ENCODE measurements at regions not wholly inside any gene's neighbourhood (a gene's known extent, or its start where the extent isn't known, plus 50 kb on each side); places are given as distances from the start of the nearest gene placed in this dataset.

DNA sequence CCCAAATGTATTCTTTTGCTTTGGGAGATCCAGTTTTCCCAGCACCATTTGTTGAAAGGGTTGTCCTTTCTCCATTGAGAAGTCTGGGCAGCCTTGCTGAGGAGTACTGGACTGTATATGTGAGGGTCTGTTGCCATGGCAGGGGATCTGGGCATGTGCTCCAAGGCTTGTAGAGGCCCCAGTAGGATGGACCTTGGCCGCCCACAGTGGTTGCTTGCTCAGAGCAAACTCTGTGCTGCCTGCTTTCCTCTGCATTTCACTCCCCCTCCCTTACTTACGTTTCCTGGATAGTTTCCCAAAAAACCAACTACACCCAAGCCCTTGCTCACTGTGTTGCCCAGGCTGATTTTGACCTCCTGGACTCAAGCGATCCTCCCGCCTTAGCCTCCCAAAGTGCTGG lies 97.2 kb upstream of the PRR23E start:
- TF ChIP-seq, protein P1, sequence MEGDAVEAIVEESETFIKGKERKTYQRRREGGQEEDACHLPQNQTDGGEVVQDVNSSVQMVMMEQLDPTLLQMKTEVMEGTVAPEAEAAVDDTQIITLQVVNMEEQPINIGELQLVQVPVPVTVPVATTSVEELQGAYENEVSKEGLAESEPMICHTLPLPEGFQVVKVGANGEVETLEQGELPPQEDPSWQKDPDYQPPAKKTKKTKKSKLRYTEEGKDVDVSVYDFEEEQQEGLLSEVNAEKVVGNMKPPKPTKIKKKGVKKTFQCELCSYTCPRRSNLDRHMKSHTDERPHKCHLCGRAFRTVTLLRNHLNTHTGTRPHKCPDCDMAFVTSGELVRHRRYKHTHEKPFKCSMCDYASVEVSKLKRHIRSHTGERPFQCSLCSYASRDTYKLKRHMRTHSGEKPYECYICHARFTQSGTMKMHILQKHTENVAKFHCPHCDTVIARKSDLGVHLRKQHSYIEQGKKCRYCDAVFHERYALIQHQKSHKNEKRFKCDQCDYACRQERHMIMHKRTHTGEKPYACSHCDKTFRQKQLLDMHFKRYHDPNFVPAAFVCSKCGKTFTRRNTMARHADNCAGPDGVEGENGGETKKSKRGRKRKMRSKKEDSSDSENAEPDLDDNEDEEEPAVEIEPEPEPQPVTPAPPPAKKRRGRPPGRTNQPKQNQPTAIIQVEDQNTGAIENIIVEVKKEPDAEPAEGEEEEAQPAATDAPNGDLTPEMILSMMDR (IDR thresholded peaks at IDR 0.05; ENCODE audit: unreplicated experiment): no peak
- H3K27me3 Mint-ChIP-seq (ENCODE audit: unreplicated experiment): peaks cover 69% of the 10 kb centered on the region
- H3K4me3 Mint-ChIP-seq (ENCODE audit: low read depth, unreplicated experiment): no peak overlapping the region
- H3K36me3 Mint-ChIP-seq (ENCODE audit: insufficient read depth, unreplicated experiment): no peaks in the 10 kb centered on the region
- intact Hi-C loops (cut with micrococcal nuclease; ENCODE audit: unreplicated experiment): no loop called here
- CTCF ChIA-PET: no interaction called here
- no peaks in the 10 kb centered on the region for H3K4me1 Mint-ChIP-seq (ENCODE audit: low read depth, unreplicated experiment)
- H3K27ac Mint-ChIP-seq (ENCODE audit: unreplicated experiment): no peak overlapping the region
- BruUV-seq (replicated peaks): no TSS peak
- DNase-seq: no peak
- peaks cover 4% of the 10 kb centered on the region for H3K9me3 Mint-ChIP-seq (ENCODE audit: low read depth, unreplicated experiment)

DNA sequence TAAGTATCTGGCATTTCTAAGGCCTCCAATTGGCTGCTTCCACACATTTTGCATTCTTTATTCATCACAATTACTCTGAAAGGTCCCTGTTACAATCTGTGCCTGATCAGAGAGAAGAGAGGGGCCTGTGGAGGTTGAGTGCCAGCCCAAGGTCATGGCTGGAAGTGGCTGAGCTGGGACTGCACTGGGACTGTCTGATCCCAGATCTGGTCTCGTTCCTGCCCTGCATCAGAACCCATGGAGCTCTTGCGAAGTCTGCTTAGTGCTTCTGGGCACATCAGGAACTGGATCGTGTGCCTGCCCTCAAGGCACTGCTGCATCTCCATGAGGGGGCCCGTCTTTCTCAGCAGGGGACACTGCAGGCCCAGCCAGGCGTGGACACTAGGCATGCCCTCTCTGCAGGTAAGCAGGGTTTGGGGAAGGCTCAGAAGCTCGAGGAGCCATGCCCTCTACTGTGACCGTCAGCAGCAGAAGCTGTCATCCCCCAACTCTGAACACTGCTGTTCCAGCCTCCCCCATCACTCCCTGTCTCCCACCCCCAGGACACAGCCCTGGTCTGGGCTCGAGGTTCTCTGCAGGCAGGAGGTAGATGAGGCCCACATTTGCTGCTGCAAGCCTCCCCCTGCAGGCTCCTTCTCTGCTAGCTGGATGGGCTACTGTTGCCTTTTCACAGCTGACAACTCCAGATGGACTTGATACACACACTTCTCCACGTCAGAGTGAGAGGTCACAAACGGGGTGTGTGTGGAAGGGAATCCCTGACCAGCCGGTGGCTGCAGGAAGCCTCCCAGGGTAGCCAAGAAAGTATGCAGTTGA lies 96.5 kb upstream of the PRR23E start:
- DNase-seq: no peak
- Mint-ChIP-seq H3K4me1 (ENCODE audit: low read depth, unreplicated experiment) (no peaks in the 10 kb centered on the region), H3K27me3 (ENCODE audit: unreplicated experiment) (peaks cover 69% of the 10 kb centered on the region), H3K4me3 (ENCODE audit: low read depth, unreplicated experiment) (no peak overlapping the region), H3K27ac (ENCODE audit: unreplicated experiment) (no peak overlapping the region), H3K9me3 (ENCODE audit: low read depth, unreplicated experiment) (peaks cover 4% of the 10 kb centered on the region), H3K36me3 (ENCODE audit: insufficient read depth, unreplicated experiment) (no peaks in the 10 kb centered on the region)
- intact Hi-C loops (cut with micrococcal nuclease; ENCODE audit: unreplicated experiment): no loop called here
- TF ChIP-seq, protein P1 (IDR thresholded peaks at IDR 0.05; ENCODE audit: unreplicated experiment): no peak
- BruUV-seq (replicated peaks): no TSS peak
- CTCF ChIA-PET: no interaction called here

DNA sequence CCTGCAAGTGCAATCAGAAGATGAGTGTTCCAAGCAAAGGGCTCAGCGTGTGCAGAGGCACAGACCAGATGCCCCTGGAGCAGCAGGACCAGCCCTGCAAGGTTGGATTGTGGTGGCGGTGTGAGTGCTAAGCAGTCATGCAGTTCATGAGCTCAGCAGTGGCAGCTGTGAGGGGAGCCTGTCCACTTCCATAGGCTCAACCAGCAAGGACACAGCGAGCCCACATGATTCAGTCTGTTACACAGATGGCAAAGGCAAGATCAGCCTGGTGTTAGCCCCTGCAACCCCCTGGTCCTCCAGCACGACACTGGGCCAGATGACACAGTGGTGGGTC lies 95.9 kb upstream of the PRR23E start:
- Mint-ChIP-seq H3K27ac (ENCODE audit: unreplicated experiment) (no peak overlapping the region), H3K4me3 (ENCODE audit: low read depth, unreplicated experiment) (no peak overlapping the region), H3K9me3 (ENCODE audit: low read depth, unreplicated experiment) (peaks cover 4% of the 10 kb centered on the region), H3K36me3 (ENCODE audit: insufficient read depth, unreplicated experiment) (no peaks in the 10 kb centered on the region), H3K27me3 (ENCODE audit: unreplicated experiment) (peaks cover 69% of the 10 kb centered on the region), H3K4me1 (ENCODE audit: low read depth, unreplicated experiment) (no peaks in the 10 kb centered on the region)
- TF ChIP-seq, protein P1 (IDR thresholded peaks at IDR 0.05; ENCODE audit: unreplicated experiment): no peak
- no peak for DNase-seq
- intact Hi-C loops (cut with micrococcal nuclease; ENCODE audit: unreplicated experiment): no loop called here
- CTCF ChIA-PET: no interaction called here
- BruUV-seq (replicated peaks): no TSS peak

DNA sequence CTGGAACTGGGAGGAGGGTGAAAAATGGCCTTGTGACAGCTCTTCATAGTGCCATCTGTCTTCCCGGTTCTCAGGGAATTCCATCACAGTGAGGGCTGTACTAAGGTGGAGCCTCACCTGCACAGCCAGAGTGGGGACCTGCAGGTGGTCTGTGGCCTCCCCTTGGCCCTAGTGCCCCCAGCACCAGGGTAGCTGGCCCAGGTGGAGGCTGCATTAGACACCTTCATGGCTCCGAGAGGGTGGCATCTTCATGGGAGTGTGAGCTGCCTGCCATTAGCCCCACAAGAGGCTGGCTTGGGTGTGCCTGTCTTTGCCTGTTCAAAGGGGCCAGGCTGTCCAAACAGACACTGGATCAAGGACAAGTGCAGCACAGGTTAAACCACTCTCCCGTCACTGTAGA lies 95.5 kb upstream of the PRR23E start:
- no peaks in the 10 kb centered on the region for H3K36me3 Mint-ChIP-seq (ENCODE audit: insufficient read depth, unreplicated experiment)
- CTCF ChIA-PET: no interaction called here
- H3K9me3 Mint-ChIP-seq (ENCODE audit: low read depth, unreplicated experiment): peaks cover 4% of the 10 kb centered on the region
- intact Hi-C loops (cut with micrococcal nuclease; ENCODE audit: unreplicated experiment): no loop called here
- no peak overlapping the region for H3K27ac Mint-ChIP-seq (ENCODE audit: unreplicated experiment)
- peaks cover 68% of the 10 kb centered on the region for H3K27me3 Mint-ChIP-seq (ENCODE audit: unreplicated experiment)
- no peaks in the 10 kb centered on the region for H3K4me1 Mint-ChIP-seq (ENCODE audit: low read depth, unreplicated experiment)
- no peak overlapping the region for H3K4me3 Mint-ChIP-seq (ENCODE audit: low read depth, unreplicated experiment)
- no peak for DNase-seq
- TF ChIP-seq, protein P1 (IDR thresholded peaks at IDR 0.05; ENCODE audit: unreplicated experiment): no peak
- BruUV-seq (replicated peaks): no TSS peak
